HG02763 (cell line): ENCODE measurements at regions not wholly inside any gene's neighbourhood (a gene's known extent, or its start where the extent isn't known, plus 50 kb on each side); places are given as distances from the start of the nearest gene placed in this dataset.
"Not testable (repeated sequence)": the region's sequence is repeated elsewhere in the genome, so short reads cannot be mapped to it uniquely, and the experiment has no call there.

Source experiments
- ATAC-seq: cut with Tn5 transposase; IDR thresholded peaks from one replicate; pipeline ENCODE4 v1.9.1; 2021; ENCODE audit warnings: mild to moderate bottlenecking, moderate library complexity; ENCODE audit not compliant: unreplicated experiment

DNA sequence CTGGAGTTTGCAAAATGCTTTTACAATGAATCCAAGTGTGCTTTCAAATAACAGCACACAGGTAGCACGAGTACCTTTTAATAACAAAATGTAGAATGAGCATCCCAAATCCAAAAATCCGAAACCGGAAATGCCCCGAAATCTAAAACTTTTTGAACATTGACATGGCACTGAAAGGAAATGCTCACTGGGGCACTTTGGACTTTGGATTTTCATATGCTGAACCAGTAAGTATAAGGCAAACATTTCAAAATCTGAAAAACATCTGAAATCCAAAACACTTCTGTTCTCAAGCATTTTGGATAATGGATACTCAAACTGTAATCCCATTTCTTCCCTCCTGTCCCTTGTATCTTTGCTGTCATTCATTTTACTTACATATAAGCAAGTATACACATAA, 50.1 kb downstream of the GCNT4 start:
- ATAC-seq, result no peak

DNA sequence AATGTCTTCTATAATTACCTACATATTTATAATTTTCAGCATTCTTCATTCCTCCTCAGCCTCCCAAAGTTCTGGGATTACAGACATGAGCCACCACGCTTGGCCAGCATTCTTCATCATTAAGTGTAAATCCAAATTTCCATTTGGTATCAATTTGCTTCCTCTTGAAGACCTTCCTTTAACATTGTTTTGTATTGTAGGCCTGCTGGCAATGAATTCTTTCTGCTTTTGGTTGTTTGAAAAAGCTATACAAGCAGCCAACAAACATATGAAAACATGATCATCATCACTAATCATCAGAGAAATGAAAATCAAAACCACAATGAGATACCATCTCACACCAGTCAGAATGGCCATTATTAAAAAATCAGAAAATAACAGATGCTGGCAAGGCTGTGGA, 56.4 kb downstream of the GCNT4 start:
- no peak for ATAC-seq

DNA sequence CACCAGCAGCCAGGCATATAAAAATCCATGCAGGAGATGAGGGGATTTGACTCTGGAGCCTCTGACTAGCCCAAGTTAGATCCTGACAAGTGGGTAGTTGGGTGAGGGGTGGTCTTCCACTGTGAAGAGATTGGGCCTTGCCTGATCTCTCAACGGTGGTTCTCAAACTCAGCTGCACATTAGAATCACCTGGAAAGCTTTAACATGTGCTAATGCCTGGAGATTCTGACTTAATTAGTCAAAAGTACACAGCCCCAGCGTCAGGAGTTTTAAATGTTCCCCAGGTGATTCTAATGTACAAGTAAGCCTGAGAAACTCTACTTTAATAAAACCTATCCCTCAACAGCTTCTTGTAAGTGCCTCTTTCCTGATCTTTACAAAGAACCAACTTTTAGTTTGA, 57.5 kb downstream of the GCNT4 start:
- no peak for ATAC-seq

DNA sequence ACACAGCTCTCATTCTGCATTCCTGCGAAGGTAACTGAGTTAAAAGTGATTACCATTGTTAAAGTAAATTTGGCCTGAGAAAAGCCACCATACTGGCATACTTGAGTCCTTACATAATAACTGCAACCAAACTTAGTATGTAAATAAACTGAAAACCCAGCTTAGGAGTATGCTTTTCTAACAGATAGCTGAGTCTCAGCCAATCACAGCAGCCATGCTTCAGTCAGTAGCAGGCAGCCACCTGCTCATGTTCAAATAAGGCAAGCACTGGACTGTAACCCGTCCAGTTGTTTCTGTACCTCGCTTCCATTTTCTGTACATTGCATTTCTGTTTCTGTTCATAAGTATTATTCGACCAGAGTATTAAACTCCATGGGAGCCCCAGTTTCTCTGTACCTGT, 58.6 kb downstream of the GCNT4 start:
- ATAC-seq, result no peak

DNA sequence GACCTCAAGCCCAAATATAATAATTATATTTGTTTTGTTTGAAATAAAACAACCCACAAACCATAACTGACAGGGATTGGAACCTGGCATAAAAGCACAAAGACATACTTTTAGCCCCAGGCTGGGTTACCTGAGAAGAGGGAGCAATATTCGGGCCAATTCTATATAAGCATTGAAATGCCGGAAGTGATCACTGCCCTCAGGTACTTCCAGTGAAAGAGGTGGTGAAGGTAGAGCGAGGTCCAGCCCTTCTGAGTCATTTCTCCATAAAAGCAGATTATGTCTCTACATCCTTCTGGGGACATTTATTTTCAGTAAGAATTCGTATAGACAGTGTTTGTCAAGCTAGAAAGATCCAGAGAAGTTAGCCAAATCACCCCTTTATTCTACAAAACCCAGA, 59.6 kb downstream of the GCNT4 start:
- no peak for ATAC-seq

DNA sequence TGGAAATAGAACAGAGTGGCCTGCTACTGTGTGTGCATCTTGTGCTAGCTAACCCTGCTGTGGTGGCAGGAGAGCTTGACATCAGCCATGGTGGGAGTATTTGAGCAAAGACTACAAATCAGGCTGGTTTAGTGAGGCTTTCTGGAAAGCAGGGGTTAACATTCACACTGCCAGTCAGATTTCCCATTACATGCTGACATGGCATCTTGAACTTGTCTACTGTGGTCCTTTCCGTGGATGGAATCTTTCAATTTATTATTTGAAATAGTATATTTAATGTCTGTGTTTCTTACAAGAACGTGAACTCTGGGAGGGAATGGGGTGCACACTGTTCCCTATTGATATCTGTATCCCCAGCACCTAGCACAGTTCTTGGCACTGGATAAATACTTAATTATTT, 60.8 kb downstream of the GCNT4 start:
- ATAC-seq, result no peak

DNA sequence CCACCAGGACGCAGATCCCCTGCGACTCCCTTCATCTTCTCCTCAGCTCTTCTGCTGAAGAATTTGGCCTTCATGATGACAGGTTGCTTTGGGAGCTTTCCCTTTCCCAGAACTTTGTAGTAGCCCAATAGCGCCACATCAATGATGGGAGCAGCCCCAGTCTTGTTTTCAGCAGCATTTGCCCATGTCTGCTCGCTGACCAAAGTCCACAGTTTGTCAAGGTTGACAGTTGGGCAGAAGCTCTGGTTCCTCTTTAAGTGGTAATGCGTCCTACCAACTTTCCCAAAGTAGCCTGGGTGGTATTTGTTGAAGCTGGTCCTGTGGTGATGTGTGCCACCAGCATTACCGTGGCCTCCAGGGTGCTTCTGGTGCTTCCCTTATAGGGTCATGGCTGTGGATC, 62.2 kb downstream of the GCNT4 start:
- no peak for ATAC-seq

DNA sequence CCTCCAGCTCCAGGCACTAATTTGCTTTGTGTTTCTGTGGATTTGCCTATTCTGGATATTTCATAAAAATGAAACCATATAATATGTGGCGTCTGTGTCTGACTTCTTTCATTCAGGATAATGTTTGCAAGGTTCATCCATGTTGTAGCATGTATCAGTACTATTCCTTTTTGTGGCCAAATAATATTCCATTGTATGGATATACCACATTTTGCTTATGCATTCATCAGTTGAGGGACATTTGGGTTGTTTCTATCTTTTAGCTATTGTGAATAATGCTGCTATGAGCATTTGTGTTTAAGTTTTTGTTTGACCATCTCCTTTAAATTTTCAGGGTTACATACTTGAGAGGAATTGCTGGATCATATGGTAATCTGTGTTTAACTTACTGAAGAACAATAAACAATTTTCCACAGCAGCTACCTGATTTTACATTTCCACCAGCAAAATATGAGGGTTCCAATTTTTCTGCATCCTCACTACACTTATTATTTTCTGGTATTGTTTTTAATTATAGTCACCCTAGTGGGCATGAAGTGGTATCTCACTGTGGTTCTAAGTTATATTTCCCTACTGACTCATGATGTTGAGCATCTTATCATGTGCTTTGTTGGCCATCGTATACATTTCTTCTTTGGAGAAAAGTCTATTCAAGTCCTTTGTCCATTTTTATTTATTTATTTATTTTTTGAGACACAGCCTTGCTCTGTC, 63.9 kb downstream of the GCNT4 start:
- no peak for ATAC-seq

DNA sequence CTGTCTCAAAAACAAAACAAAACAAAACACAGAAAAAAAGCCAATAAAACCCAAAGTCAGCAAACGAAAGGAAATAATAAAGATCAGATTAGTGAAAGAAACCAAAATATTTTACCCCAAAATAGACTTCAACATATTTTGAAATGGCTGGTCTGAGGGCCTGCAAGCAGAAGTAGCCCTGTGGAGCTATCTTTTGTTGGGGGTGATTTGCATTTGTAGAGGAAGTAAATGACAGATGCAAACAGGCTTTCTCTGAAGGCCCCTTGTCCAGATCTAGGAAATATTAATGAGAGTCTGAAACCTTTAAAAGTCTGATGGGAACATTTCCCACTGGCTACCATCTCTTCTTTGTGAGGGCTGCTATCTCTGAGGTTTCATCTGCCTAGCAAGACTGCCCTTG, 74.0 kb downstream of the GCNT4 start:
- ATAC-seq, result no peak

DNA sequence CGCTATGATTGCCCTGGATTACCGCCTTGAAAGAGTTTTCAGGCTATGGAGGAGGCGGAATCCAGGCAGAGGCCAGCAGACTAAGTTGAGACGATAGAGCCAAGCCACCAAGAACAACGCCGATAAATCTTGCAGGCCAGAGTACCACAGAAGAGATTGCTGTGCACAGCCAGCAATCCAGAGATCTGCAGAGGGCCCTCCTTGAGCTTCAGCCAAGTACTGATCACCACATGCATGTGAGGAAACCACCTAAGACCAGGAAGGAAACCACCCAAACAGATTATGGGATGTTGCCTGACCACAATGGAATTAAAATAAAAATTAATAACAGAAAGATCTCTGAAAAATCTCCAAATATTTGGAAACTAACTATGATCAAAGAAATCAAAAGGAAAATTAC, 74.9 kb downstream of the GCNT4 start:
- no peak for ATAC-seq

DNA sequence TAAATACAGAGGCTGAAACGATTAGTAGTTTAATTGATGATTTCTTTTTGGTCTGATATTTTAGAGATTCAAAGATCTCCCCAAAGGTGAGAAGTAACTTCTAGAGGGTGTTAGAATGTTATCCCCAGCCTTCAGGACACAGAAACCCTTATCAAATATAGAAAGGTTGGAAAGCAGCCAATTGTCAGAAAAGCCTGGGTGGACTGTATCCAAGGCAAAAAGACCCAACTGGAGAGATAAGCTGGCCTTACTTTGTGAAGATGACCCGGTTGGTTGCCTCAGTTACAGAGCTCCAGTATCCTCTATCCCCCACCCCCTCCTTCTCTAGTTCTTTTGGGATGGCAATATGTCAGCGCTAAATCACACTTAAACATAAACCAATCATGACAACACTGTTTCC, 75.7 kb downstream of the GCNT4 start:
- ATAC-seq, result no peak

DNA sequence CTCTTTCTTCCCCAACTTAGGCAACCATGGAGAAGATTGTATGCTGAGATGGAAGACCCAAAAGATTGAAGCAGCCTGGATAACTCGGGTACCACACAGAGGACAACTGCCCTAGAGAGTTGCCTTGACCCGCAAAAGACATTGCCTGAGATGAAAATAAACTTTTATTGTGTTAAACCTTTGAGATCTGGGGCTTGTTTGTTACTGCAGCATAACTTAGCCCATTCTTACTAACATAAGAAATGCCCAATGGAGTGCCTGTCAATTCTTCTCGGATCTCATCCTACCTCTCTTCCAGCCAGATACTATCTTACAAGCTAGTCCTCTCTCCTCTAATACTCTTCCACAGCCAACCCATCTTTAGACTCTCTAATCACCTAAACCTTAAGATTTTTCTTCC, 76.8 kb downstream of the GCNT4 start:
- no peak for ATAC-seq

DNA sequence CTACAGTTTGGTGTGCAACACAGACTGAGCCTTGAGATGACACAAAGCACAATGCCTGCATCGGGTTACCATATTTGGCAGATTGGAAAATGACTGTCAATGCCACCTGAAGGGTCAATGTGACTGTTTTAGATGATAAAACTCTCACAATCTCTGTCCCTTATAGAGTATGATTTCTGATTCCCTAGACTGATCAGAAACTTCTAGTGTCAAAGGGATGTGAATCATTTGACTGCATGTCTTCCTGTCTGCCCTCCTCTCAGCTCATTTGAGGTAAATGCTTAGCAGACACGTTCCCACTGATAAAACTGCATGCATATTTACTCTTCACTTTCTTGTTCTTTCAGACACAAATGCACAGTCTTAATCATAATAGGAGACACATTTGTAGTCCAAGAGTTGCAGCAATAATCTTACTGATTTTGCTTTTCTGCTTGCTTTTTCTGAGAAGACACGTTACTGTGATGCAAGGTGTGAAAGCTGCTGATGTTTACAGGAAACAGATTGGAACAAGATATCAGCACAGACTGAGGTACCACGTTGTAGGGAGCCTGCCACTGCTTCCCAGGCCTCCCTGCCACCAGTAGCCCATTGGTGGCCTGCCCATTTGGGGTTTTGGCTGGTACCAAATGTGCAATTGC, 77.8 kb downstream of the GCNT4 start:
- ATAC-seq, result no peak

DNA sequence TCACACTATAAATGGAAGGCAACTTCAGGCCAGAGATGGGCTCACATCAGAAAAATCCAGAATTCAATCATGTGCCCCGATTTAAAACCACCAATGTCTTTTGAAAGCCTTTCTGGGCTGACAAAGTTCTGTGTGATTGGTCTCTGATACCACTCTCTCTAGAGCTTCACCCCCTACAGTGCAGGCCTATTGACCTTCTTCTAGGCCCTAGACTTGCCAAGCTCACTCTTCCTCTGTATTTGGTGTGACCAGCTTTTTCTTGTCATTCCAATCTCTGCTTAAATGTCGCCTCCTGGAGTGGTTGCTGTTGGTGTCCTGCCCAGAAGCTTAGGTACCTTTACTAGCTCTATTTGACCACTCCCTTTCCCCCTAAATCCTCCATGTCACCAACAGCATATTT, 78.7 kb downstream of the GCNT4 start:
- ATAC-seq, result no peak

DNA sequence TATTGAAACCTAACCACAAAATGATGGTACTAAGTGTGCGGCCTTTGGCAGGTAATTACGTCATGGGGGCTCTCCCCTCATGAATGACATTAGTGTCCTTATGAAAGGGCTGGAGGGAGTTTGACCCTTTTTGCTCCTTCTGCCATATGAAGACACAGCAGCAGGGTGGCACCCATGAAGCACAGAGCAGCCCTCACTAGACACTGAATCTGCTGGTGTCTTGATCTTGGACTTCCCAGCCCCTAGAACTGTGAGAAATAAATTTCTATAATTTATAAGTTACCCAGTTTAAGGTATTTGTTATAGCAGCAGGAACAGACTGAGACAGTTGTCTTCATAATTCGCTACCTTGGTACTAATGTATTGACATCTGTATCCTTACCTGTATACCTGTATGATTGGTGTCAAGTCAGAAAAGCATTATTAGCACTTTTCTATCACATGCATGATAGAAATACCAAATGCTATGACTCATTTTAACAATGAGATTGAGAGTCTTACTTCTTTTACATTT, 80.4 kb downstream of the GCNT4 start:
- ATAC-seq, result no peak

DNA sequence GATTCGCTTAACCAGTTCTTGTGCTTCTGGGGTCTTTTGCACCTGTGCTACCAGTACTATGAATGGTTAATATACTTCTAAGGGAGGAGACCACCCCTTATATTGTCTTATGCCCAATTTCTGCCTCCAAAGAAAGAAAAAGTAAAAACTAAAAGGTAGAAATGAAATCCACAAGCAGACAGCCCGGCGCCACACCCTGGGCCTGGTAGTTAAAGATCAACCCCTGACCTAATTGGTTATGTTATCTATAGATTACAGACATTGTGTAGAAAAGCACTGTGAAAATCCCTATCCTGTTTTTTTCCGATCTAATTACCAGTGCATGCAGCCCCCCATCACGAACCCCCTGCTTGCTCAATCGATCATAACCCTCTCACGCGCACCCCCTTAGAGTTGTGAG, 81.5 kb downstream of the GCNT4 start:
- ATAC-seq, result not testable (repeated sequence)

DNA sequence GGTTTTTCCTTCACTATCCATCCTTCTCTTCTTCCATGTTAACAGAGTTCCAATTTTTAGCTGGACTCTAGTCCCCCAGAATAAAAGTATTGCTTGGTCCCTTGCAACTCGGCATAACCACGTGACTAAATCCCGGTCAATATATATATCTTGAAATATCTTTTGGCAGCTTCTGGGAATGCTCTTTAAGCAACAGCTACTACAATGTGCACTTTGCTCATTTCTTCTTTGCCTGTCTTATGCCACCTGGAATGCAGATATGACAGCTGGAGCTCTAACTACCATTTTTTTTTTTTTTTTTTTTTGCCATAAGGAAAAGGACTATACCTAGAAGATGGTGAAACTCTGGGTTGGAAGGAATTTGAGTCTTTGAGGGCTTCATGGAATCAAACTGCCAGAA, 82.6 kb downstream of the GCNT4 start:
- ATAC-seq, result no peak

DNA sequence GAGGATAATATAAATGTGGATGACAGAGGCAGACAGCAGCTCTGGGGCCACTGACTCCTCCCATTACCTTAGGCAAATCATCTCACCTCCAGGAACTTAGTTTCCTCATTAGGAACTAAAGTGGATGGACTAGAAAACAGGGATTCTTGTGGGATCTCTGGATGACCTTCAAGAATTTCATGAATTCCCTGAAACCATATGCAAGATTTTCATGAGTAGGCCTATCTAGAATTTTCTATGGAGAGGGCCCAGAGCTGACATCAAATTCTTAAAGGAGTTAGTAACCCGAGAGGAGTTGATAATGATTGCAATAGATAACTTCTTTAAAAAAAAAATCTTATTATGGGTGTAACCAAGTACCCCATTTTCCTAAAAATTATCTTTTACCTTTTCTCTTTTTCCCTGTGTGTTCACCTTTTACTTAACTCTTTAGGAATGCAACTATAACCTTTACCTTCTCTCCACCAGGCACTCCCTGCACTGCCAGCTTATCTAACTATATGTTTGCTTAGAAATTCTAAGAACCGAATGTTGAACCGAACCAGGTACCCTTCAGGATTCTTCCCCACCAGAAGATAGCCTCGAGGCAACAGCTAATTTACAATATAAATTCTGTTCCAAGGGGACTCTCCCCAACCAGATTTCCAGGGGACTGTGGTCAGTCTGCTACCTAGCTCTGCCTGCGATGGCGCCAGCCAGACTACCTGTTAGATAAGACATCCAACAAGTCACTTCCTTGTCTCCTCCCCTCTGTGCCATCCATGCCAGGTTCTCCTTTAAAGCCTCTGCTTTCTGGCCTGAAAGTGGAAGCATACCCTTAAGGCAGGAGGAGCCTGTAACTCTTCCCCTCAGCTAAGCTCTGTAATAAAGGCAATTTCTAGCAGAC, 86.0 kb downstream of the GCNT4 start:
- no peak for ATAC-seq

DNA sequence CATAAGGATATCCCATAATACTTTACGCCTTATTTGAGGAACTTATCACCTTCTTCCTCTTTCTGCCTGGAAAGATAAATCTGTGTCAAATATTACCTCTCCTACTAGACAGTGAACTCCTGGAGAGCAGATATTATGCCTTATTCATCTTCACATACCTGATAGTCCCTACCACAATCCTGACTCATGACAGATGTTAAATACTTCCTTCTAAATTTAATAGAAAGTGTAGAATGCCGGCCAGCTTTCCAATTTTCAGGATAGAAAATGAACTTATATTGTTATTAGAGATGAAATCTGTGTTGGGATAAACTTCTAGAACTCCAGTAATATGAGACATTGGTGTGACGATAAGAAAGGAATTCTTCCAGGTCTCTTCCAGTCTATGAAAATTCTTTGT, 89.0 kb downstream of the GCNT4 start:
- ATAC-seq, result no peak

DNA sequence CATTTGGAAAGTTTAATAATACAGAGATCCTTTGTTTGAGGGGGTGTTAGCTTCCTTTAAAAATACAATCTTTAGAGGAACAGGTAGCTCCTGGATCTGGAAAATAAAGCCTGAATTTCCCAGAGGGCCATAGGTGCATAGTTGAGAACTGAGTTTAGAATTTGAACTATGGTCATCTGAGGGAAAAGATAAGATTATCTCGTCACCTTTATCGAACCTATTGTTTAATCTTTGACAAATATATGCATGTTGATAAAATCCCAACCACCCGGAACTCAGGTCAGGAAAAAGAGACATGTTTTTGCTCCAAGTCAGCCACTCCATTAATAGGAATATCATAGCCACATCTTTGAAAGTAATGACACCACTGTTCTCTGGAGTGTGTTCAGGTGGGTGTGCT, 91.7 kb upstream of the FAM169A start:
- ATAC-seq, result no peak

DNA sequence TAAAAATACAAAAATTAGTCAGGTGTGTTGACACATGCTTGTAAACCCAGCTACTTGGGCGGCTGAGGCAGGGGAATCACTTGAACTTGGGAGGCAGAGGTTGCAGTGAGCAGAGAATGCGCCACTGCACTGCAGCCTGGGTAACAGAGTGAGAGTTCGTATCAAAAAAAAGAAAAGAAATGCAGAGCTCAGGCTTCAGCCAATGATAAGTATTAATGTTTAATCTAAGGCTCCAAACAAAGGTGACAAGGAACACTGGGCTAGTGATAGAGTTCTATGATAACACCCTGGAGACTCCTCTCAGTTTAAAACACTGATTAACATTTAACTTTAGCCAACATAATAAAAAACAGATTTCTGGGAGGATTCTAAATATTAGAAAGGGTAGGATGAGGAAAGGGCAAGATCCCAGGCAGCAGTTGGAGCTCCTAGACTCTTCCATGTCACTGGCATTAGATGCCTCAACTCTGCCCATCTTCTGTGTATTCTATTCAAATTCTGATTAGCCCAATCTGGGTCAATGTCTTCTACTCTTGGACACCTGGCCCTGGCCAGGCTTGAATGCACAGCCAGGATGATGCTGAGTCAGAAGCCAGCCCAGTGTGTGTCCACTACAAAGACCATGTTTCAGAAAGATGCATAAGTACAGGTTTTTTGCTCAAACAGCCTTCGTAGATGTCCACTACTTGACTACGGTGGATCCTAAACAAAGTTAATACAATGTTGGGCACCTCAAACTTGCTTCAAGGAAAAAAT, 91.0 kb upstream of the FAM169A start:
- ATAC-seq, result no peak
